H1 (cell line): ENCODE measurements at regions not wholly inside any gene's neighbourhood (a gene's known extent, or its start where the extent isn't known, plus 50 kb on each side); places are given as distances from the start of the nearest gene placed in this dataset.

Experiments
- CTCF ChIP-seq, 3 experiments: IDR thresholded peaks; 1 replicate in 2 of 3; 2 replicates in 1 of 3; pipeline versions ENCODE4 v1.5.1 to v1.6.1; 2011; ENCODE audit warnings: low read length in 3 of 3, mild to moderate bottlenecking in 3 of 3, inconsistent platforms in 2 of 3, low read depth in 1 of 3, moderate library complexity in 1 of 3; ENCODE audit not compliant: insufficient read depth in 1 of 3; ENCODE audit errors: control extremely low read depth in 1 of 3
- EP300 ChIP-seq, 2 experiments: IDR thresholded peaks; 1 replicate in 1 of 2; 2 replicates in 1 of 2; pipeline ENCODE4 v1.6.1; 2011 to 2012; ENCODE audit warnings: low read depth in 2 of 2, low read length in 2 of 2, mild to moderate bottlenecking in 2 of 2, borderline replicate concordance in 1 of 2, inconsistent platforms in 1 of 2, moderate library complexity in 1 of 2
- GTF2F1 ChIP-seq: IDR thresholded peaks from 2 replicates; pipeline ENCODE4 v1.6.1; 2012; ENCODE audit warnings: low read depth, low read length, improper control_type of control experiment, borderline replicate concordance
- RAD21 ChIP-seq, 2 experiments: IDR thresholded peaks in 1 of 2; conservative IDR thresholded peaks in 1 of 2; 2 replicates each; pipeline ENCODE4 v1.6.1; 2011; ENCODE audit warnings: low read depth in 2 of 2, low read length in 2 of 2, improper control_type of control experiment in 1 of 2, inconsistent platforms in 1 of 2, mild to moderate bottlenecking in 1 of 2, moderate library complexity in 1 of 2
- RXRA ChIP-seq: IDR thresholded peaks from 2 replicates; pipeline ENCODE4 v1.6.1; 2011; ENCODE audit warnings: low read depth, mild to moderate bottlenecking, low read length, moderate library complexity; ENCODE audit not compliant: insufficient read depth

- TF ChIP-seq RAD21 (IDR thresholded peaks at IDR 0.05 in 1 of 2, conservative IDR thresholded peaks at IDR 0.05 in 1 of 2; ENCODE audit: low read depth in 2 of 2, low read length in 2 of 2) (no peak), CTCF (IDR thresholded peaks at IDR 0.05; ENCODE audit: control extremely low read depth in 1 of 3, insufficient read depth in 1 of 3, low read depth in 1 of 3, low read length in 3 of 3) (no peak), RXRA (no peak), GTF2F1 (no peak), EP300 (IDR thresholded peaks at IDR 0.05; ENCODE audit: borderline replicate concordance in 1 of 2, low read depth in 2 of 2, low read length in 2 of 2) (no peak)
Measured at GRCh38 chr2:186976329-186976728, 127.4 kb upstream of the ZSWIM2 start.
